Spleen (tissue), 11 donors: ENCODE measurements at regions not wholly inside any gene's neighbourhood (a gene's known extent, or its start where the extent isn't known, plus 50 kb on each side); places are given as distances from the start of the nearest gene placed in this dataset.

Source experiments
- DNase-seq: peaks from one replicate; pipeline ENCODE4 v3.0.0-alpha.2; 2020
- H3K27ac ChIP-seq, 8 donors: fragments of 200-600 bp; sonication (generic) in 7 of 8; 1 replicate in 4 of 8; 2 replicates in 4 of 8; pipeline versions ENCODE4 v1.5.0 to v1.8.0; 2016 to 2021; ENCODE audit warnings: inconsistent platforms in 4 of 8, mild to moderate bottlenecking in 4 of 8, moderate library complexity in 1 of 8
- H3K27me3 ChIP-seq, 7 donors: fragments of 200-600 bp; sonication (generic) in 6 of 7; replicated peaks in 1 of 7; 1 replicate in 4 of 7; 2 replicates in 3 of 7; pipeline versions ENCODE4 v1.5.0 to v1.8.0; 2016 to 2021; ENCODE audit warnings: inconsistent platforms in 3 of 7, mild to moderate bottlenecking in 1 of 7
- H3K36me3 ChIP-seq, 6 donors: fragments of 200-600 bp; sonication (generic) in 5 of 6; 1 replicate in 4 of 6; 2 replicates in 2 of 6; pipeline versions ENCODE4 v1.5.0 to v1.8.0; 2016 to 2021; ENCODE audit warnings: inconsistent platforms in 2 of 6
- H3K4me1 ChIP-seq, 6 donors: fragments of 200-600 bp; sonication (generic) in 5 of 6; 1 replicate in 3 of 6; 2 replicates in 3 of 6; pipeline versions ENCODE4 v1.5.0 to v1.8.0; 2016 to 2021; ENCODE audit warnings: inconsistent platforms in 3 of 6
- H3K4me3 ChIP-seq, 8 donors: fragments of 200-600 bp; sonication (generic) in 7 of 8; 1 replicate in 4 of 8; 2 replicates in 4 of 8; pipeline versions ENCODE4 v1.5.0 to v1.8.0; 2016 to 2021; ENCODE audit warnings: inconsistent platforms in 4 of 8, mild to moderate bottlenecking in 4 of 8, moderate library complexity in 2 of 8
- H3K9me3 ChIP-seq, 8 donors: fragments of 200-600 bp; sonication (generic) in 7 of 8; 1 replicate in 4 of 8; 2 replicates in 4 of 8; pipeline versions ENCODE4 v1.5.0 to v1.8.0; 2016 to 2021; ENCODE audit warnings: inconsistent platforms in 4 of 8
- POLR2A ChIP-seq, 3 donors: fragments of 450-650 bp; IDR thresholded peaks; one replicate each; pipeline ENCODE4 v1.5.1; 2017; ENCODE audit warnings: antibody characterized with exemption in 3 of 3, mild to moderate bottlenecking in 1 of 3
- POLR2AphosphoS5 ChIP-seq, 3 donors: sonication (generic); formaldehyde crosslinking; IDR thresholded peaks; one replicate each; pipeline ENCODE4 v1.5.1; 2017; ENCODE audit warnings: antibody characterized with exemption in 3 of 3
- WGBS, 5 donors: extraction: QIAGEN DNeasy Blood & Tissue Kit in 3 of 5; methylation state at CpG; one replicate each; pipeline versions ENCODE4 v1.1.5 to v1.1.7; 2013 to 2018; 5-methylcytosine and 5-hydroxymethylcytosine counted together
- intact Hi-C: fragments of 100-400 bp; cut with DNase I; formaldehyde crosslinking; loops from one replicate; pipeline ENCODE4 v1.15.0; 2023; ENCODE audit warnings: low total_unique reads
- TF ChIP-seq, protein P1 (sequence below), 11 experiments: fragments of 200-600 bp in 7 of 11; fragments of 450-650 bp in 4 of 11; sonication (generic) in 4 of 11; IDR thresholded peaks in 8 of 11; conservative IDR thresholded peaks in 3 of 11; 1 replicate in 7 of 11; 2 replicates in 4 of 11; pipeline versions ENCODE4 v1.4.0 to v1.8.0; 2016 to 2021; ENCODE audit warnings: antibody characterized with exemption in 11 of 11, inconsistent platforms in 4 of 11, mild to moderate bottlenecking in 1 of 11
- donor health status: healthy with polysubstance abuse.
- donor health status: DM: no; HTN: no; CAD: no; lungs with moderate emphysema.
- donor health status: DM: no; HTN: no; CAD: no.
- donor health status: Bipolar disorder and iron deficiency.
- donor health status: healthy.
- donor health status: DM: no; HTN: no; CAD: no.
- donor health status: DM: yes; HTN: yes; CAD: no.

DNA sequence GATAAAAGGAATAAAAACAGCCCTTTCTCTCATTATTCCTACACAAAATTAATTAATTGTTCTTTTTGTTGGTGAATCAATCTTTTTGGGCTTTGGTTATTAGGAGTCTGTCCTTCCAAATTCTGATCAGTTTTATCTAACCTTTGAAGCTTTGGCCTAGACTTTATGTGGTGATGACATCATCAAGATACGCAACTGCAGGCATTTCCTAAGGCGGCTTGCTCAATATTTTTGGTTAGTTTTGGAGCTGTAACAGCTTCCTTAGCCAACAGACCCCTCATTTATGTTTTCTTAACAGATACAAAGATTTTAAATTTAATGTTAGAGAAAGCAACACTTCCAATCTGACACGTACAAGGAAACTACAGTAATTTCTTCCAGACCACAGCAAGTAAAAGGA is 87.8 kb upstream of the PDE3A start:
- H3K4me1 ChIP-seq, result no peaks in the 10 kb centered on the region
- H3K4me3 ChIP-seq, result no peak overlapping the region
- H3K36me3 ChIP-seq, result no peaks in the 10 kb centered on the region
- H3K9me3 ChIP-seq, result no peaks in the 10 kb centered on the region
- 40 to 72% (median 60%) methylated on average over 3 of the region's 3 CpGs for WGBS, 5 donors
- intact Hi-C loops, result no loop called here
- DNase-seq, result no peak
- H3K27me3 ChIP-seq, result no peaks in the 10 kb centered on the region
- no peak overlapping the region for H3K27ac ChIP-seq
- TF ChIP-seq POLR2AphosphoS5 (IDR thresholded peaks at IDR 0.05) (no peak), POLR2A (IDR thresholded peaks at IDR 0.05) (no peak)
- TF ChIP-seq, protein P1, sequence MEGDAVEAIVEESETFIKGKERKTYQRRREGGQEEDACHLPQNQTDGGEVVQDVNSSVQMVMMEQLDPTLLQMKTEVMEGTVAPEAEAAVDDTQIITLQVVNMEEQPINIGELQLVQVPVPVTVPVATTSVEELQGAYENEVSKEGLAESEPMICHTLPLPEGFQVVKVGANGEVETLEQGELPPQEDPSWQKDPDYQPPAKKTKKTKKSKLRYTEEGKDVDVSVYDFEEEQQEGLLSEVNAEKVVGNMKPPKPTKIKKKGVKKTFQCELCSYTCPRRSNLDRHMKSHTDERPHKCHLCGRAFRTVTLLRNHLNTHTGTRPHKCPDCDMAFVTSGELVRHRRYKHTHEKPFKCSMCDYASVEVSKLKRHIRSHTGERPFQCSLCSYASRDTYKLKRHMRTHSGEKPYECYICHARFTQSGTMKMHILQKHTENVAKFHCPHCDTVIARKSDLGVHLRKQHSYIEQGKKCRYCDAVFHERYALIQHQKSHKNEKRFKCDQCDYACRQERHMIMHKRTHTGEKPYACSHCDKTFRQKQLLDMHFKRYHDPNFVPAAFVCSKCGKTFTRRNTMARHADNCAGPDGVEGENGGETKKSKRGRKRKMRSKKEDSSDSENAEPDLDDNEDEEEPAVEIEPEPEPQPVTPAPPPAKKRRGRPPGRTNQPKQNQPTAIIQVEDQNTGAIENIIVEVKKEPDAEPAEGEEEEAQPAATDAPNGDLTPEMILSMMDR (IDR thresholded peaks at IDR 0.05 in 8 of 11, conservative IDR thresholded peaks at IDR 0.05 in 3 of 11), result no peak

DNA sequence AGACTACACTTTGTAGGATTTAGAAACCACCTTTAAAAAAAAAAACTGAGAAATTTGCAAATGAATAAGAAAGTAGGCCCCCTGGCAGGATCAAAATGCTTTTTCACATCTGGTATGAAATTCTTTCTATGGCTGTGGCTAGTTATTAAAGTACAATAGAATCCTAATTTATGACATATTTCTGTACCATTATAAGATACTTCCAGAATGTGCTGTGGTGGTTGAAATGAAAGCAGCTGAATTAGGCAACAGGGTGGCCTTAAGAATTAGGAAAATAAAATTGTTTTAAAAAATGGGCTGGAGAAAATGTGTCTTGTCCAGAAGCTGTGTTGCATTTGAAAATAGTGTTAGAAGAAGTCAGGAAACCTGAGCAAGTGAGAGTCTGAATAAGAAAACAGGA is 85.9 kb upstream of the PDE3A start:
- Histone ChIP-seq H3K9me3 (peaks cover 0 to 10% (median 0%) of the 10 kb centered on the region in 8 donors), H3K36me3 (no peaks in the 10 kb centered on the region), H3K4me1 (no peaks in the 10 kb centered on the region), H3K4me3 (no peak overlapping the region), H3K27me3 (no peaks in the 10 kb centered on the region), H3K27ac (no peak overlapping the region)
- intact Hi-C loops, result no loop called here
- no peak for DNase-seq
- TF ChIP-seq, protein P1 (IDR thresholded peaks at IDR 0.05 in 8 of 11, conservative IDR thresholded peaks at IDR 0.05 in 3 of 11), result no peak
- TF ChIP-seq POLR2AphosphoS5 (IDR thresholded peaks at IDR 0.05) (no peak), POLR2A (IDR thresholded peaks at IDR 0.05) (no peak)

DNA sequence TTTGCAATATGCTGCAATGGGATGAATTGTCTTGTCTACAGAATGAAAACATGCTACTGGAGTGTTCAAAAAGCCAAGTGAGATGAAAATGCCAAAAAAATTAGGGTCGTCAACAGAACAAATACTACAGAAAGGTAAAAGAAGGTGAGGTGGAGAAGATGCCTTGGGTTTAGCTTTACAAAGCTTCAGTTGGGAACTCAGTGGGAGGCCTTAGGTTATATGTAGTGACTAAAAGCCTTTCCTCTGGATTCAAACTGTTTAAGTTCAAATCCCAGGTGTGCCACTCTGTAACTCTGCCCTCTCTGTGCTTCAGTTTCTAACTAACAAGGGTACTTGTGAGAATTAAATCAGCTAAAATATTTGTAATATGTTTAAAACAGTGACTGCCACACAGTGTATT is 84.9 kb upstream of the PDE3A start:
- no peaks in the 10 kb centered on the region for H3K36me3 ChIP-seq
- no peaks in the 10 kb centered on the region for H3K4me1 ChIP-seq
- H3K9me3 ChIP-seq, result peaks cover 0 to 12% (median 0%) of the 10 kb centered on the region in 8 donors
- H3K27ac ChIP-seq, result no peak overlapping the region
- H3K27me3 ChIP-seq, result no peaks in the 10 kb centered on the region
- WGBS, 5 donors, result 76 to 100% (median 83%) methylated on average over 1 of the region's 1 CpG
- DNase-seq, result no peak
- TF ChIP-seq, protein P1 (IDR thresholded peaks at IDR 0.05 in 8 of 11, conservative IDR thresholded peaks at IDR 0.05 in 3 of 11), result no peak
- TF ChIP-seq POLR2A (IDR thresholded peaks at IDR 0.05) (no peak), POLR2AphosphoS5 (IDR thresholded peaks at IDR 0.05) (no peak)
- intact Hi-C loops, result no loop called here
- H3K4me3 ChIP-seq, result no peak overlapping the region

DNA sequence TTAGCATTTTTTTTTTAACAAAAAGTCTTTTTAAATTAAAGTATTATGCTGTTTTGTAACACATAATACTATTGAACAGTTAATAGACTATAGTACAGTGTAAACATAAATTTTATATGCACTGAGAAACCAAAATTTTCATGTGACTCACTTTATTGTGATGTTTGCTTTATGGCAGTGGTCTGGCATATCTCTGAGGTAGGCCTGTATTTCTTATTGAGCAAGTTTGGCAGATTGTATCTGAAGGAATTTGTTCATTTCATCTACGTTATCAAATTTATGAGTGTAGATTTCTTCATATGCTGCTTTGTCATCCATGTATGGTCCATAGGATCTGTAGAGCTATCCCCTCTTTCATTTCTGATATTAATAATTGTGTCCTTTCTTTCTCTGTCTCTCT is 78.8 kb upstream of the PDE3A start:
- WGBS, 5 donors, result 69 to 93% (median 78%) methylated on average over 1 of the region's 1 CpG
- intact Hi-C loops, result no loop called here
- Histone ChIP-seq H3K27ac (no peak overlapping the region), H3K4me1 (no peaks in the 10 kb centered on the region), H3K9me3 (peaks cover 0 to 20% (median 8%) of the 10 kb centered on the region in 8 donors), H3K36me3 (no peaks in the 10 kb centered on the region), H3K27me3 (no peaks in the 10 kb centered on the region), H3K4me3 (no peak overlapping the region)
- TF ChIP-seq POLR2AphosphoS5 (IDR thresholded peaks at IDR 0.05), result no peak
- DNase-seq, result no peak

DNA sequence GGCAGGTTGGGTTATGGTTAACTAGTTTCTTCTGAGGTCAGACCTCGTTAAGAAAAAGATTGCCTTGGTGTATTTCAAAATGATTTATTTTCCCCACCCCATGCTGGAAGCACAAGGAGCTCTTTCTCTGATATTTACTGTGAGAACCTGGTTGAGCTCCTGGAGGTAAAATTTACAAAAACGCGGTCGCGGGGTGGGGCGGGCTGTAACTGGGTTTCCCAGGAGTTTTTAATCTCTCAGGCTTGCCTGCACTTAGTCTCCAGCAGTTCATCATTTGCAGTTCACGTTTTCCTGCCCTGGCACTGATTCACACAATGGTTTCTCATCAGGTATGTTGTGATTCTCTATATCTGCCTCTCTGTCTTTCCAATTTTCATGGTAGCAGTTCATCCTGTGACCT is 67.9 kb upstream of the PDE3A start:
- Histone ChIP-seq H3K4me3 (no peak overlapping the region), H3K4me1 (no peaks in the 10 kb centered on the region), H3K36me3 (no peaks in the 10 kb centered on the region), H3K9me3 (peaks cover 1 to 49% (median 23%) of the 10 kb centered on the region in 8 donors), H3K27me3 (no peaks in the 10 kb centered on the region), H3K27ac (no peak overlapping the region)
- no peak for DNase-seq
- WGBS, 5 donors, result 71 to 84% (median 81%) methylated on average over 7 of the region's 7 CpGs
- no peak for TF ChIP-seq POLR2AphosphoS5 (IDR thresholded peaks at IDR 0.05)
- TF ChIP-seq POLR2A (IDR thresholded peaks at IDR 0.05), result no peak
- TF ChIP-seq, protein P1 (IDR thresholded peaks at IDR 0.05 in 8 of 11, conservative IDR thresholded peaks at IDR 0.05 in 3 of 11), result no peak
- intact Hi-C loops, result no loop called here
